ENCODE measurements at regions not wholly inside any gene's neighbourhood (a gene's known extent, or its start where the extent isn't known, plus 50 kb on each side); places are given as distances from the start of the nearest gene placed in this dataset.

DNA sequence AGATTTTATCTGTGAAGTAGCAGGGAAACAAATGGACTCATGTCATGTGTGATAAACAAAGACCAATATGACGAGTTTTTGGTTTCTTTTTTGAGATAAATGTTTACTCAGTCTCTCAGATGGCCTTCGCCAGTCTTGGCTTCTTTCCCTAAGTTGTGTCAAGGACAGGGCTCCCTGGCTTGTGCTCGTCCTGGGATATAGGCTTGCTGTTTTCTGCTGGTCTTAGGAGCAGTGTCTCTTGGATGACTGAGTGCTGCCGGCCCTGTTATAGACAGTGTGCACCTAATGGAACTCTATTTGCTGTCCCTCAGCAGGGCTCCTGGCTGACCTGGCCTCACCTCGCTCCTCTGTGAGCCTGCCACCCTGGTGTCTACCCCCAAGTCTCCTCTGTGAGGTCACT is 324.1 kb upstream of the SYNCRIP start:
- TF ChIP-seq, protein P1, sequence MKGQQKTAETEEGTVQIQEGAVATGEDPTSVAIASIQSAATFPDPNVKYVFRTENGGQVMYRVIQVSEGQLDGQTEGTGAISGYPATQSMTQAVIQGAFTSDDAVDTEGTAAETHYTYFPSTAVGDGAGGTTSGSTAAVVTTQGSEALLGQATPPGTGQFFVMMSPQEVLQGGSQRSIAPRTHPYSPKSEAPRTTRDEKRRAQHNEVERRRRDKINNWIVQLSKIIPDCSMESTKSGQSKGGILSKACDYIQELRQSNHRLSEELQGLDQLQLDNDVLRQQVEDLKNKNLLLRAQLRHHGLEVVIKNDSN (IDR thresholded peaks at IDR 0.05) = no peak
- TF ChIP-seq YY1 (IDR thresholded peaks at IDR 0.05; ENCODE audit: low read depth) (no peak), ZBTB7A (IDR thresholded peaks at IDR 0.05; ENCODE audit: low read depth) (no peak), TCF12 (IDR thresholded peaks at IDR 0.05; ENCODE audit: low read depth) (no peak), EP300 (IDR thresholded peaks at IDR 0.05; ENCODE audit: borderline replicate concordance) (no peak), RAD21 (IDR thresholded peaks at IDR 0.05; ENCODE audit: low read depth) (no peak), FOXM1 (IDR thresholded peaks at IDR 0.05; ENCODE audit: borderline replicate concordance, low read depth) (no peak), TAF1 (IDR thresholded peaks at IDR 0.05; ENCODE audit: low read depth) (no peak), CREB1 (IDR thresholded peaks at IDR 0.05; ENCODE audit: low read depth) (no peak), TEAD4 (IDR thresholded peaks at IDR 0.05) (no peak), CEBPB (IDR thresholded peaks at IDR 0.05) (no peak), NFIC (IDR thresholded peaks at IDR 0.05) (no peak), EGR1 (IDR thresholded peaks at IDR 0.05) (no peak)
- TF ChIP-seq, protein P2, sequence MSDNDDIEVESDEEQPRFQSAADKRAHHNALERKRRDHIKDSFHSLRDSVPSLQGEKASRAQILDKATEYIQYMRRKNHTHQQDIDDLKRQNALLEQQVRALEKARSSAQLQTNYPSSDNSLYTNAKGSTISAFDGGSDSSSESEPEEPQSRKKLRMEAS (IDR thresholded peaks at IDR 0.05) = no peak
- TF ChIP-seq, protein P3, sequence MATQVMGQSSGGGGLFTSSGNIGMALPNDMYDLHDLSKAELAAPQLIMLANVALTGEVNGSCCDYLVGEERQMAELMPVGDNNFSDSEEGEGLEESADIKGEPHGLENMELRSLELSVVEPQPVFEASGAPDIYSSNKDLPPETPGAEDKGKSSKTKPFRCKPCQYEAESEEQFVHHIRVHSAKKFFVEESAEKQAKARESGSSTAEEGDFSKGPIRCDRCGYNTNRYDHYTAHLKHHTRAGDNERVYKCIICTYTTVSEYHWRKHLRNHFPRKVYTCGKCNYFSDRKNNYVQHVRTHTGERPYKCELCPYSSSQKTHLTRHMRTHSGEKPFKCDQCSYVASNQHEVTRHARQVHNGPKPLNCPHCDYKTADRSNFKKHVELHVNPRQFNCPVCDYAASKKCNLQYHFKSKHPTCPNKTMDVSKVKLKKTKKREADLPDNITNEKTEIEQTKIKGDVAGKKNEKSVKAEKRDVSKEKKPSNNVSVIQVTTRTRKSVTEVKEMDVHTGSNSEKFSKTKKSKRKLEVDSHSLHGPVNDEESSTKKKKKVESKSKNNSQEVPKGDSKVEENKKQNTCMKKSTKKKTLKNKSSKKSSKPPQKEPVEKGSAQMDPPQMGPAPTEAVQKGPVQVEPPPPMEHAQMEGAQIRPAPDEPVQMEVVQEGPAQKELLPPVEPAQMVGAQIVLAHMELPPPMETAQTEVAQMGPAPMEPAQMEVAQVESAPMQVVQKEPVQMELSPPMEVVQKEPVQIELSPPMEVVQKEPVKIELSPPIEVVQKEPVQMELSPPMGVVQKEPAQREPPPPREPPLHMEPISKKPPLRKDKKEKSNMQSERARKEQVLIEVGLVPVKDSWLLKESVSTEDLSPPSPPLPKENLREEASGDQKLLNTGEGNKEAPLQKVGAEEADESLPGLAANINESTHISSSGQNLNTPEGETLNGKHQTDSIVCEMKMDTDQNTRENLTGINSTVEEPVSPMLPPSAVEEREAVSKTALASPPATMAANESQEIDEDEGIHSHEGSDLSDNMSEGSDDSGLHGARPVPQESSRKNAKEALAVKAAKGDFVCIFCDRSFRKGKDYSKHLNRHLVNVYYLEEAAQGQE (IDR thresholded peaks at IDR 0.05; ENCODE audit: low read depth) = no peak

GRCh38 chr6:85961746-85962145 is 319.1 kb upstream of the SYNCRIP start:
- TF ChIP-seq YY1 (IDR thresholded peaks at IDR 0.05; ENCODE audit: low read depth) = no peak
- TF ChIP-seq FOXM1 (IDR thresholded peaks at IDR 0.05; ENCODE audit: borderline replicate concordance, low read depth) = no peak
- TF ChIP-seq EGR1 (IDR thresholded peaks at IDR 0.05) = no peak
- no peak for TF ChIP-seq TEAD4 (IDR thresholded peaks at IDR 0.05)
- TF ChIP-seq, protein P2 (IDR thresholded peaks at IDR 0.05) = no peak
- no peak for TF ChIP-seq ZBTB7A (IDR thresholded peaks at IDR 0.05; ENCODE audit: low read depth)
- no peak for TF ChIP-seq CREB1 (IDR thresholded peaks at IDR 0.05; ENCODE audit: low read depth)
- TF ChIP-seq TAF1 (IDR thresholded peaks at IDR 0.05; ENCODE audit: low read depth) = no peak
- no peak for TF ChIP-seq NFIC (IDR thresholded peaks at IDR 0.05)

GRCh38 chr6:85961125-85961524 is 318.4 kb upstream of the SYNCRIP start:
- TF ChIP-seq CREB1 (IDR thresholded peaks at IDR 0.05; ENCODE audit: low read depth) = no peak
- TF ChIP-seq YY1 (IDR thresholded peaks at IDR 0.05; ENCODE audit: low read depth) = no peak
- TF ChIP-seq TCF12 (IDR thresholded peaks at IDR 0.05; ENCODE audit: low read depth) = no peak
- no peak for TF ChIP-seq CEBPB (IDR thresholded peaks at IDR 0.05)
- TF ChIP-seq NFIC (IDR thresholded peaks at IDR 0.05) = no peak
- TF ChIP-seq, protein P1 (IDR thresholded peaks at IDR 0.05) = no peak

DNA sequence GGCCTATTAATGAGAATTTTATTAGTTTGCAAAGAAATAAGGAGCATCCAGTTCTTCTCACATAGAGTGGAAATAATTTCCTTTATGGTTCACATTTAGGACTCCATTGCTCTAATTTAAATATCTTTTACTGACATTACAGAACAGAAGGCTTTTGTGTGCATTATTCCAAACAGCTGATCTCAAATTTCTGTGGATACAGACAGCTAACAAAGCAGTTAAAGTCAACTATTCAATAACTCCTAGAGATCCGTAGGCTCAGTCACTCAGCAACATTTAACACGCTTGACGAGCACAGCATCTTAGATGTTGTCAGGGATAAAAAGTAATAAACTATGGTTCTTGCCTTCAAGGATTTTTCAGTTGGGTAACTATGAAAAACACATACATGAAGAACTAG is 305.8 kb upstream of the SYNCRIP start:
- TF ChIP-seq CEBPB (IDR thresholded peaks at IDR 0.05) (no peak), NFIC (IDR thresholded peaks at IDR 0.05) (no peak), YY1 (IDR thresholded peaks at IDR 0.05; ENCODE audit: low read depth) (no peak), RAD21 (IDR thresholded peaks at IDR 0.05; ENCODE audit: low read depth) (no peak), FOXM1 (IDR thresholded peaks at IDR 0.05; ENCODE audit: borderline replicate concordance, low read depth) (no peak), CREB1 (IDR thresholded peaks at IDR 0.05; ENCODE audit: low read depth) (no peak), EP300 (IDR thresholded peaks at IDR 0.05; ENCODE audit: borderline replicate concordance) (no peak), TCF12 (IDR thresholded peaks at IDR 0.05; ENCODE audit: low read depth) (no peak)
- TF ChIP-seq, protein P2 (IDR thresholded peaks at IDR 0.05) = no peak

GRCh38 chr6:85945459-85946185 is 302.9 kb upstream of the SYNCRIP start:
- TF ChIP-seq ZBTB7A (IDR thresholded peaks at IDR 0.05; ENCODE audit: low read depth) (no peak), YY1 (IDR thresholded peaks at IDR 0.05; ENCODE audit: low read depth) (no peak), RAD21 (IDR thresholded peaks at IDR 0.05; ENCODE audit: low read depth) (no peak), EP300 (IDR thresholded peaks at IDR 0.05; ENCODE audit: borderline replicate concordance) (no peak), NFIC (IDR thresholded peaks at IDR 0.05) (no peak), CREB1 (IDR thresholded peaks at IDR 0.05; ENCODE audit: low read depth) (no peak), EGR1 (IDR thresholded peaks at IDR 0.05) (no peak), TCF12 (IDR thresholded peaks at IDR 0.05; ENCODE audit: low read depth) (no peak), CEBPB (IDR thresholded peaks at IDR 0.05) (no peak), TAF1 (IDR thresholded peaks at IDR 0.05; ENCODE audit: low read depth) (no peak), TEAD4 (IDR thresholded peaks at IDR 0.05) (no peak), FOXM1 (IDR thresholded peaks at IDR 0.05; ENCODE audit: borderline replicate concordance, low read depth) (no peak)
- TF ChIP-seq, protein P1 (IDR thresholded peaks at IDR 0.05) = no peak
- TF ChIP-seq, protein P2 (IDR thresholded peaks at IDR 0.05) = no peak
- TF ChIP-seq, protein P3 (IDR thresholded peaks at IDR 0.05; ENCODE audit: low read depth) = no peak
